H1 (cell line): ENCODE measurements at regions not wholly inside any gene's neighbourhood (a gene's known extent, or its start where the extent isn't known, plus 50 kb on each side); places are given as distances from the start of the nearest gene placed in this dataset.

Experiments used
- CTCF ChIA-PET: fragments of 300-600 bp; sonication (Branson Sonifier 250); formaldehyde crosslinking; loops from one replicate; lab custom pipeline; 2021; ENCODE audit not compliant: partially characterized antibody; lab: Charles Lee
- POLR2A ChIA-PET: fragments of 300-600 bp; sonication (Branson Sonifier 250); formaldehyde crosslinking; loops from one replicate; lab custom pipeline; 2021; ENCODE audit warnings: inconsistent platforms; ENCODE audit not compliant: partially characterized antibody; lab: Charles Lee
- DNase-seq, 2 experiments: peaks; one replicate each; pipeline versions ENCODE4 v3.0.0 to v3.0.0-alpha.2; 2010 to 2022; ENCODE audit warnings: low spot score in 2 of 2, low read depth in 1 of 2, mixed read lengths in 1 of 2
- FAIRE-seq: peaks from 2 replicates; lab custom pipeline; 2011; peaks lifted over from hg19 to GRCh38; lab: Jason Lieb, UNC
- H2AFZ ChIP-seq: 2 replicates; pipeline ENCODE4 v1.8.1; 2012; ENCODE audit warnings: low read length, inconsistent platforms
- H2AK5ac ChIP-seq: 2 replicates; pipeline ENCODE4 v1.6.1; 2013; ENCODE audit warnings: low read depth, low read length
- H2BK120ac ChIP-seq: replicated peaks from 2 replicates; pipeline ENCODE3; 2013; ENCODE audit warnings: low read depth, low read length, inconsistent platforms
- H2BK12ac ChIP-seq: 2 replicates; pipeline ENCODE4 v1.6.1; 2013; ENCODE audit warnings: low read depth, low read length
- H2BK15ac ChIP-seq: 2 replicates; pipeline ENCODE4 v1.6.1; 2013; ENCODE audit warnings: low read length
- H2BK20ac ChIP-seq: 2 replicates; pipeline ENCODE4 v1.6.1; 2013; ENCODE audit warnings: low read length
- H2BK5ac ChIP-seq: 2 replicates; pipeline ENCODE4 v1.6.1; 2013; ENCODE audit warnings: low read depth, low read length
- H3K14ac ChIP-seq: 2 replicates; pipeline ENCODE4 v1.6.1; 2013; ENCODE audit warnings: inconsistent platforms; ENCODE audit not compliant: insufficient read length
- H3K18ac ChIP-seq: 2 replicates; pipeline ENCODE4 v1.6.1; 2013; ENCODE audit warnings: low read length; ENCODE audit errors: extremely low read depth
- H3K23ac ChIP-seq: 2 replicates; pipeline ENCODE4 v1.6.1; 2013; ENCODE audit warnings: inconsistent platforms; ENCODE audit not compliant: insufficient read length
- H3K23me2 ChIP-seq: 2 replicates; pipeline ENCODE4 v1.6.1; 2013; ENCODE audit warnings: low read depth, low read length
- H3K27ac ChIP-seq: 2 replicates; pipeline ENCODE4 v1.6.1; 2011; ENCODE audit warnings: low read depth, low read length, inconsistent platforms
- H3K27me3 ChIP-seq, 4 experiments: replicated peaks in 1 of 4; 1 replicate in 1 of 4; 2 replicates in 3 of 4; pipeline versions ENCODE4 v1.6.1 to v1.8.1; 2011 to 2013; ENCODE audit warnings: low read length in 3 of 4, mild to moderate bottlenecking in 3 of 4, inconsistent platforms in 2 of 4, mixed read lengths in 2 of 4, moderate library complexity in 1 of 4; ENCODE audit not compliant: control insufficient read depth in 3 of 4, insufficient read depth in 3 of 4; ENCODE audit errors: extremely low read depth in 1 of 4
- H3K36me3 ChIP-seq, 4 experiments: 2 replicates each; pipeline versions ENCODE4 v1.6.1 to v1.8.1; 2011 to 2013; ENCODE audit warnings: mild to moderate bottlenecking in 4 of 4, low read length in 3 of 4, moderate library complexity in 2 of 4, control low read depth in 1 of 4, inconsistent platforms in 1 of 4; ENCODE audit not compliant: insufficient read depth in 4 of 4, control insufficient read depth in 2 of 4
- H3K4ac ChIP-seq: replicated peaks from 2 replicates; pipeline ENCODE3; 2013; ENCODE audit warnings: low read length, low read depth, mixed read lengths, inconsistent platforms; ENCODE audit not compliant: insufficient read length
- H3K4me1 ChIP-seq, 4 experiments: replicated peaks in 1 of 4; 1 replicate in 1 of 4; 2 replicates in 3 of 4; pipeline versions ENCODE4 v1.6.1 to v1.8.1; 2011 to 2013; ENCODE audit warnings: low read length in 3 of 4, inconsistent platforms in 2 of 4, mixed read lengths in 1 of 4; ENCODE audit not compliant: insufficient read depth in 4 of 4, control insufficient read depth in 3 of 4
- H3K4me2 ChIP-seq, 2 experiments: 2 replicates each; pipeline versions ENCODE4 v1.6.1 to v1.8.1; 2011 to 2013; ENCODE audit warnings: low read depth in 2 of 2, low read length in 2 of 2, control low read depth in 1 of 2, inconsistent platforms in 1 of 2, mild to moderate bottlenecking in 1 of 2; ENCODE audit not compliant: insufficient read depth in 1 of 2
- H3K4me3 ChIP-seq, 4 experiments: fragments of 200-600, 300-600 bp in 1 of 4; sonication (generic), shearing (Covaris generic), sonication (Bioruptor Twin) in 1 of 4; 2 replicates each; pipeline versions ENCODE4 v1.5.1 to v1.8.1; 2011 to 2016; ENCODE audit warnings: low read length in 4 of 4, low read depth in 3 of 4, control low read depth in 2 of 4, inconsistent platforms in 2 of 4, mild to moderate bottlenecking in 2 of 4, mixed read lengths in 1 of 4, moderate library complexity in 1 of 4; ENCODE audit not compliant: insufficient read depth in 2 of 4; ENCODE audit errors: extremely low read depth in 1 of 4
- H3K56ac ChIP-seq: replicated peaks from 2 replicates; pipeline ENCODE3; 2013; ENCODE audit warnings: low read depth, mild to moderate bottlenecking, mixed read lengths, low read length, inconsistent platforms; ENCODE audit not compliant: insufficient read length
- H3K79me1 ChIP-seq: 2 replicates; pipeline ENCODE4 v1.6.1; 2013; ENCODE audit warnings: low read depth, low read length, control low read depth
- H3K79me2 ChIP-seq, 2 experiments: 2 replicates each; pipeline versions ENCODE4 v1.6.1 to v1.8.1; 2012 to 2013; ENCODE audit warnings: low read length in 2 of 2, mild to moderate bottlenecking in 2 of 2, inconsistent platforms in 1 of 2; ENCODE audit not compliant: insufficient read depth in 2 of 2, control insufficient read depth in 1 of 2
- H3K9ac ChIP-seq, 4 experiments: replicated peaks in 1 of 4; 1 replicate in 1 of 4; 2 replicates in 3 of 4; pipeline versions ENCODE4 v1.6.1 to v1.8.1; 2011 to 2013; ENCODE audit warnings: low read depth in 3 of 4, low read length in 3 of 4, control low read depth in 2 of 4, mild to moderate bottlenecking in 2 of 4, moderate library complexity in 2 of 4, inconsistent platforms in 1 of 4; ENCODE audit errors: extremely low read depth in 1 of 4
- H3K9me3 ChIP-seq, 2 experiments: 2 replicates each; pipeline versions ENCODE4 v1.6.1 to v1.8.1; 2012 to 2013; ENCODE audit warnings: mild to moderate bottlenecking in 2 of 2, moderate library complexity in 2 of 2, control low read depth in 1 of 2, inconsistent platforms in 1 of 2, low read depth in 1 of 2, low read length in 1 of 2, mixed read lengths in 1 of 2; ENCODE audit not compliant: insufficient read depth in 2 of 2
- H4K20me1 ChIP-seq, 2 experiments: replicated peaks in 1 of 2; 2 replicates each; pipeline versions ENCODE3 to v1.8.1; 2011 to 2013; ENCODE audit warnings: inconsistent platforms in 2 of 2, low read length in 2 of 2, mild to moderate bottlenecking in 1 of 2; ENCODE audit not compliant: insufficient read depth in 2 of 2, control insufficient read depth in 1 of 2
- H4K5ac ChIP-seq: 2 replicates; pipeline ENCODE4 v1.6.1; 2013; ENCODE audit warnings: low read length, low read depth, mixed read lengths, inconsistent platforms; ENCODE audit not compliant: insufficient read length
- H4K8ac ChIP-seq: 2 replicates; pipeline ENCODE4 v1.8.0; 2013; ENCODE audit warnings: mild to moderate bottlenecking, moderate library complexity, low read length, inconsistent platforms; ENCODE audit not compliant: insufficient read depth; ENCODE audit errors: extremely low read depth
- H4K91ac ChIP-seq: replicated peaks from 2 replicates; pipeline ENCODE3; 2013; ENCODE audit warnings: low read length, mixed read lengths, inconsistent platforms; ENCODE audit not compliant: insufficient read length
- ASH2L ChIP-seq: fragments of 200-600, 300-600 bp; sonication (generic); IDR thresholded peaks from one replicate; pipeline ENCODE4 v1.7.1; 2017; ENCODE audit warnings: low read length
- CEBPB ChIP-seq: IDR thresholded peaks from 2 replicates; pipeline ENCODE4 v1.6.1; 2012; ENCODE audit warnings: low read depth, low read length
- CHD1 ChIP-seq: IDR thresholded peaks from 2 replicates; pipeline ENCODE4 v1.6.1; 2012; ENCODE audit warnings: low read depth, low read length, improper control_type of control experiment
- POLR2A ChIP-seq, 2 experiments: IDR thresholded peaks; 1 replicate in 1 of 2; 2 replicates in 1 of 2; pipeline ENCODE4 v1.6.1; 2011; ENCODE audit warnings: low read depth in 2 of 2, low read length in 2 of 2, mild to moderate bottlenecking in 2 of 2; ENCODE audit errors: control extremely low read depth in 1 of 2
- TCF12 ChIP-seq: IDR thresholded peaks from 2 replicates; pipeline ENCODE4 v1.6.1; 2011; ENCODE audit warnings: low read depth, mild to moderate bottlenecking, low read length

DNA sequence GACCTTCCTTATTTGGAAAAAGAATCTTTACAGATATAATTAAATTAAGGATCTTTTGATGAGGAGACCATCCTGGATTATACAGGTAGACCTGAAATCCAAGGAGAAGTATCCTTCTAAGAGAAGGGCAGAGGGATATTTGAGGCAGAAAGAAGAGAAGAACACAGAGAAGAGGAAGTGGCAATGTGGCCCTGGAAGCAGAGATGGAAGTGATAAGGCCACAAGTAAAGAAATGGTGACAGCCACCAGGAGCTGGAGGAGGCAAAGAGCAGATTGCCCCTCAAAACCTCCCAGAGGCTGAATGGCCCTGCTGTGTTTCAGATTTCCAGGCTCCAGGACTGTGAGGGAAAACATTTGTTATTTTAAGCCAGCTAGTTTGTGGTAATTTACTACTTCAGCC lies 93.0 kb upstream of the ANKRD55 start:
- no peaks in the 10 kb centered on the region for H3K79me2 ChIP-seq
- no peak overlapping the region for H4K91ac ChIP-seq
- no peak overlapping the region for H2BK5ac ChIP-seq
- H2BK120ac ChIP-seq, result no peak overlapping the region
- no peak overlapping the region for H3K4me3 ChIP-seq
- no peaks in the 10 kb centered on the region for H4K20me1 ChIP-seq
- TF ChIP-seq POLR2A (IDR thresholded peaks at IDR 0.05; ENCODE audit: control extremely low read depth in 1 of 2, low read depth in 2 of 2, low read length in 2 of 2) (no peak), CEBPB (no peak), ASH2L (no peak), CHD1 (no peak), TCF12 (no peak)
- TF ChIP-seq, all 59 proteins: peak for 0
- Histone ChIP-seq H3K4me2 (no peak overlapping the region), H3K9me3 (no peaks in the 10 kb centered on the region), H3K36me3 (no peaks in the 10 kb centered on the region), H3K18ac (no peak overlapping the region), H3K4ac (no peak overlapping the region), H2AK5ac (no peak overlapping the region), H3K9ac (no peak overlapping the region), H3K27me3 (no peaks in the 10 kb centered on the region), H3K23me2 (no peaks in the 10 kb centered on the region), H3K79me1 (no peaks in the 10 kb centered on the region), H2BK15ac (no peak overlapping the region), H3K14ac (no peak overlapping the region), H3K23ac (no peak overlapping the region), H2AFZ (no peak overlapping the region), H3K4me1 (peaks cover 0 to 5% (median under 1%) of the 10 kb centered on the region in 4 experiments; a peak in 3 of 7 replicates), H2BK20ac (no peak overlapping the region), H2BK12ac (no peak overlapping the region), H3K27ac (no peak overlapping the region), H4K8ac (no peak overlapping the region), H3K56ac (no peak overlapping the region), H4K5ac (no peak overlapping the region)
- FAIRE-seq (no peak), DNase-seq (no peak)
- POLR2A ChIA-PET, result no interaction called here
- CTCF ChIA-PET, result interaction anchor here (1.5 kb wide), 1 partner anchor 55 kb away, joined by 3 read pairs; no protein-coding TSS in a partner anchor
